ENCODE measurements at regions not wholly inside any gene's neighbourhood (a gene's known extent, or its start where the extent isn't known, plus 50 kb on each side); places are given as distances from the start of the nearest gene placed in this dataset.

GRCh38 chr6:109295109-109295773 lies 87.0 kb downstream of the CD164 start:
- DNase-seq, result peak; percentile 60

GRCh38 chr6:109292983-109293586 lies 89.2 kb downstream of the CD164 start:
- DNase-seq, result no peak

GRCh38 chr6:109292420-109292819 lies 89.8 kb downstream of the CD164 start:
- no peak for DNase-seq

GRCh38 chr6:109291902-109292301 lies 90.4 kb downstream of the CD164 start:
- no peak for DNase-seq

- no peak for DNase-seq
Measured at GRCh38 chr6:109290143-109290931, 91.9 kb downstream of the CD164 start.

- DNase-seq, result no peak
Measured at GRCh38 chr6:109285366-109285765, 96.9 kb downstream of the CD164 start.

- DNase-seq, result no peak
Measured at GRCh38 chr6:109284675-109285074, 97.6 kb downstream of the CD164 start.

- DNase-seq, result no peak
Measured at GRCh38 chr6:109282756-109283155, 99.5 kb downstream of the CD164 start.

- DNase-seq, result no peak
Measured at GRCh38 chr6:109279628-109280027, 102.6 kb downstream of the CD164 start.

- no peak for DNase-seq
Measured at GRCh38 chr6:109271622-109272021, 110.6 kb downstream of the CD164 start.

- no peak for DNase-seq
Measured at GRCh38 chr6:109269953-109270517, 112.2 kb downstream of the CD164 start.

- DNase-seq, result no peak
Measured at GRCh38 chr6:109269057-109269456, 113.2 kb downstream of the CD164 start.

- no peak for DNase-seq
Measured at GRCh38 chr6:109265530-109265929, 116.7 kb downstream of the CD164 start.

- no peak for DNase-seq
Measured at GRCh38 chr6:109263873-109264700, 118.2 kb downstream of the CD164 start.

GRCh38 chr6:109262261-109262660 lies 120.0 kb downstream of the CD164 start:
- no peak for DNase-seq

- no peak for DNase-seq
Measured at GRCh38 chr6:109261811-109262210, 120.5 kb downstream of the CD164 start.

GRCh38 chr6:109260701-109261100 lies 121.6 kb downstream of the CD164 start:
- no peak for DNase-seq

GRCh38 chr6:109260126-109260525 lies 122.1 kb downstream of the CD164 start:
- no peak for DNase-seq

- DNase-seq, result no peak
Measured at GRCh38 chr6:109258129-109258528, 124.1 kb downstream of the CD164 start.

GRCh38 chr6:109257494-109257893 lies 124.8 kb downstream of the CD164 start:
- DNase-seq, result no peak

GRCh38 chr6:109255946-109256640 lies 126.2 kb downstream of the CD164 start:
- DNase-seq, result no peak

- DNase-seq, result no peak
Measured at GRCh38 chr6:109255087-109255486, 127.2 kb downstream of the CD164 start.
